Mucosa of descending colon (tissue), 3 donors: ENCODE measurements at regions not wholly inside any gene's neighbourhood (a gene's known extent, or its start where the extent isn't known, plus 50 kb on each side); places are given as distances from the start of the nearest gene placed in this dataset.

Experiments
- ATAC-seq: fragments of 200-7000 bp; cut with Tn5 transposase; one replicate; pipeline ENCODE4 v1.9.1; 2020; ENCODE audit warnings: mild to moderate bottlenecking, moderate library complexity
- DNase-seq, 3 donors: peaks; one replicate each; pipeline ENCODE4 v3.0.0-alpha.2; 2020
- H3K36me3 ChIP-seq: fragments of 200-600 bp; one replicate; pipeline ENCODE4 v1.8.0; 2021; ENCODE audit warnings: low read depth, mild to moderate bottlenecking
- H3K4me1 ChIP-seq: fragments of 200-600 bp; one replicate; pipeline ENCODE4 v1.8.0; 2021; ENCODE audit warnings: low read depth, mild to moderate bottlenecking
- H3K4me3 ChIP-seq: fragments of 200-600 bp; one replicate; pipeline ENCODE4 v1.8.0; 2021; ENCODE audit warnings: mild to moderate bottlenecking
- H3K9me3 ChIP-seq: fragments of 200-600 bp; one replicate; pipeline ENCODE4 v1.8.0; 2021; ENCODE audit warnings: mild to moderate bottlenecking
- intact Hi-C, 2 donors: fragments of 100-400 bp; cut with DNase I in 1 of 2; cut with micrococcal nuclease in 1 of 2; formaldehyde crosslinking; loops; one replicate each; pipeline versions ENCODE4 v1.11.0 to v1.11.1; 2022; cut with DNase I, micrococcal nuclease
- TF ChIP-seq, protein P1 (sequence below): fragments of 200-600 bp; IDR thresholded peaks from one replicate; pipeline ENCODE4 v1.8.0; 2022; ENCODE audit warnings: antibody characterized with exemption, mild to moderate bottlenecking
- donor health status: DM: no; HTN: no; CAD: no; lungs with moderate emphysema.
- donor health status: DM: no; HTN: no; CAD: no.
- donor health status: DM: no; HTN: yes; CAD: no.

DNA sequence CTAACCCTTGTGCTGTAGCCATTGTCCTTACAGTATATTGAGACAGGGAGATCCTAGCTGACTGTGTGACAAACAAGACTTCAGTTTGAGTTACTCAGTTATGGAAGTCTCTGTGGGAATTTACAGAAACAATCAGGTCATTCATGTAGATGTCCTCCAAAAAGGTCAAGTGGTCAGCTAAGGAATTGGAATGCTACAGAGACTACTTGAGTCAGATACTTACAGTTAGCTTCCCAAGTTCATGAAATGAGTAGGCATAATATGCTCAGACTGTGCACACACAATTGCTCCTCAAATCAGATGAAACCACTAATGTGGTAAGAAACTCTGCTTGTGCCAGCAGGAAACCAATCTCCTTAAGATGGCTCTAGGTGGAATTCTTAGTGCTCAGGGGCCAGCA lies 985.7 kb downstream of the NSUN3 start:
- intact Hi-C loops, result no loop called here
- H3K4me3 ChIP-seq, result no peak overlapping the region
- no peaks in the 10 kb centered on the region for H3K36me3 ChIP-seq
- DNase-seq (no peak), ATAC-seq (no peak)
- H3K9me3 ChIP-seq, result no peaks in the 10 kb centered on the region
- TF ChIP-seq, protein P1, sequence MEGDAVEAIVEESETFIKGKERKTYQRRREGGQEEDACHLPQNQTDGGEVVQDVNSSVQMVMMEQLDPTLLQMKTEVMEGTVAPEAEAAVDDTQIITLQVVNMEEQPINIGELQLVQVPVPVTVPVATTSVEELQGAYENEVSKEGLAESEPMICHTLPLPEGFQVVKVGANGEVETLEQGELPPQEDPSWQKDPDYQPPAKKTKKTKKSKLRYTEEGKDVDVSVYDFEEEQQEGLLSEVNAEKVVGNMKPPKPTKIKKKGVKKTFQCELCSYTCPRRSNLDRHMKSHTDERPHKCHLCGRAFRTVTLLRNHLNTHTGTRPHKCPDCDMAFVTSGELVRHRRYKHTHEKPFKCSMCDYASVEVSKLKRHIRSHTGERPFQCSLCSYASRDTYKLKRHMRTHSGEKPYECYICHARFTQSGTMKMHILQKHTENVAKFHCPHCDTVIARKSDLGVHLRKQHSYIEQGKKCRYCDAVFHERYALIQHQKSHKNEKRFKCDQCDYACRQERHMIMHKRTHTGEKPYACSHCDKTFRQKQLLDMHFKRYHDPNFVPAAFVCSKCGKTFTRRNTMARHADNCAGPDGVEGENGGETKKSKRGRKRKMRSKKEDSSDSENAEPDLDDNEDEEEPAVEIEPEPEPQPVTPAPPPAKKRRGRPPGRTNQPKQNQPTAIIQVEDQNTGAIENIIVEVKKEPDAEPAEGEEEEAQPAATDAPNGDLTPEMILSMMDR, result no peak
- no peaks in the 10 kb centered on the region for H3K4me1 ChIP-seq

DNA sequence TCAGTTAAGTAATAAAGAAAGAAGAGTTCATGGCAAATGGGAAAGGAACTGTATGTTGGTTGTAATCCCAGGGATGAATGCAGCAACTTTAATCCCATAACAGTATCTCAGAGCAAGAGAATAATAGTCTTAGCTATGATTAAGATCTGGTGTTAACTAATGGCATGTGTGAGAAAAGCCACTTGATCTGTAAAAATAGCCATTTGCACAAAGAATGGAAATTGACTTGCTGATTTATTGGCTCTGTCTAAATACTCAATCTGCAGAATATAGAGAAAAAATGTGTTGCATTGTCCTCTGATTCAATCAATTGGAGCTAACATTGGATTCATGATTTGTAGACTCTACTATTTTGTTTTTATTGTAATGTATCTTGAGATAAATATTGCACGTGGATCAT lies 987.0 kb downstream of the NSUN3 start:
- ATAC-seq (no peak), DNase-seq (no peak)
- H3K4me3 ChIP-seq, result no peak overlapping the region
- no peaks in the 10 kb centered on the region for H3K4me1 ChIP-seq
- TF ChIP-seq, protein P1, result no peak
- intact Hi-C loops, result no loop called here
- no peaks in the 10 kb centered on the region for H3K9me3 ChIP-seq
- H3K36me3 ChIP-seq, result no peaks in the 10 kb centered on the region

DNA sequence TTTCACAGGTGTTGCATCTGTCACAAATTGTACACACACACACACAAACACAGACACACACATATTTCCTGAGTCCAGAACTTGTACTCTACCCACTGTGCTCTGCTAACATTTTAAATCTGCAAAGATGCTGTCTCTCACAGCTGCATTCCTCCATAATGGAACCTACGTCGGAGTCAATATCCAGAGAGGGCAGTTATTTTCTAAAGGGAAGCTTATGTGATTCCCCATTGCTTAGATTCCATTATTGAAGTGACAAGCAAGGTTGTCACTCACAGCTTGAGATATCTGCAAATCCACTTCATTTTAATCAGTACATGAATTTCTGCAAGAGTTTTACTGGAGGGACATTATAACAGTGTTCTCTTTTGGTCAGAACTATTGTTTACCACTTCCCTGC lies 992.4 kb downstream of the NSUN3 start:
- ATAC-seq (no peak), DNase-seq (no peak)
- no peaks in the 10 kb centered on the region for H3K4me1 ChIP-seq
- H3K4me3 ChIP-seq, result no peak overlapping the region
- intact Hi-C loops, result no loop called here
- no peaks in the 10 kb centered on the region for H3K9me3 ChIP-seq
- no peaks in the 10 kb centered on the region for H3K36me3 ChIP-seq
- TF ChIP-seq, protein P1, result no peak

DNA sequence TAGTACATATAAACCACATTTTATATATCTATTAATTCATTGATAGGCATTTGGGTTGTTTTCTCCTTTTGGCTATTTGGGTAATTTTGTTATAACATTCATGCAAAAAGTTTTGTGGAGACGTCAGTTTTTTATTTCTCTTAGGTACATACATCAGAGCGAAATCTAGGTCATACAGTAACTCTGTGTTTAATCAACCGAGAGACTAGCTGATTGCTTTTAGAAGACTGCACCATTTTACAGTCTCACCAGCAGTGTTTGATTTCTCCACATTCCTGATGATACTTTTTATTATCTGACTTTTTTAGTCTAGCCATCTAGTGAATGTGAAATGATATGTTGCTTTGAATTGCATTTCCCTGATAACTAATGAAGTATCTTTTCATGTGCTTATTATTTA lies 1019.3 kb downstream of the NSUN3 start:
- ATAC-seq, result no peak
- H3K36me3 ChIP-seq, result no peaks in the 10 kb centered on the region
- intact Hi-C loops, result no loop called here
- H3K4me1 ChIP-seq, result no peaks in the 10 kb centered on the region
- no peak for DNase-seq
- H3K4me3 ChIP-seq, result no peak overlapping the region
- H3K9me3 ChIP-seq, result no peaks in the 10 kb centered on the region
- TF ChIP-seq, protein P1, result no peak

DNA sequence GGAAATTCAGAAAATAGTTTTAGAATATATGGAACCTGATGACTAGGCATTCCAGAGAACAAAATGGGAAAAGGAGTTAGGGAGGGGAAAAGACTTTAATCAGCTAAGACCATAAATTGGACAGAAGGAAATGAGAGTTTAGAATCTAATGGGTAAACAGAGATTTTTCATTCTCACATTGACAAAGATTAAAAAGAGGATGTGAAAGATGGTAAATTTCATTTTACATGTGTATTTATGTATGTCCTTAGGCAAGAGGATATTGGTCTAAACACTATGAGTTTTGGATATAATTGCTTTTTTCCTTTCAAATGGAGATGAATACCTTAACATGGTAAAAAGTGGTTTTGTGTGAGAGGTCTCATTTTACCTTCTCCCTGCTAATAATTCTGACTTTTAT lies 1021.9 kb downstream of the NSUN3 start:
- no peaks in the 10 kb centered on the region for H3K4me1 ChIP-seq
- TF ChIP-seq, protein P1, result no peak
- intact Hi-C loops, result no loop called here
- H3K4me3 ChIP-seq, result no peak overlapping the region
- no peaks in the 10 kb centered on the region for H3K9me3 ChIP-seq
- H3K36me3 ChIP-seq, result no peaks in the 10 kb centered on the region
- ATAC-seq, result no peak
- no peak for DNase-seq

DNA sequence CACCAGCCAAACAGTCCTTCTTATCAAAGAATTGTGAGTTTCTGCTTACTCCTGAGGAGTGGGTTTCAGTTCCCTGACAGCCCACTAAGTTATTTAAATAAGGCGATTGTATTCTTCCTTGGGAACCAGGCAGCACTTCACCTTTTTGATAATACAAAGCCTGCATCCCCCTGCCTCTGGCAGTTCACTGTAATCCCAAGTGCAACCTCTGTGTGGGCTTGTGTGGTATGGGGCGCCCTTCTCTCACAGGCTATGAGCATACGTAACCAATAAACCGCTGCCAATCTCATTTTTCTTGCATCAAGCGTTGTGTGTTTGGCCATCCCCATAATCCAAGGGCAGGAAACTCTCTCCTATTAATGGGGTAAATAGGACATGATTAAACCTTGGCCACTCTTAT lies 1025.6 kb downstream of the NSUN3 start:
- Histone ChIP-seq H3K9me3 (no peaks in the 10 kb centered on the region), H3K36me3 (no peaks in the 10 kb centered on the region), H3K4me1 (no peaks in the 10 kb centered on the region), H3K4me3 (no peak overlapping the region)
- DNase-seq (no peak), ATAC-seq (no peak)
- TF ChIP-seq, protein P1, result no peak
- intact Hi-C loops, result no loop called here
